Kidney (tissue), 13 donors: ENCODE measurements at regions not wholly inside any gene's neighbourhood (a gene's known extent, or its start where the extent isn't known, plus 50 kb on each side); places are given as distances from the start of the nearest gene placed in this dataset.

Experiments used
- DNase-seq, 5 donors: peaks; one replicate each; pipeline ENCODE4 v3.0.0-alpha.2; 2013 to 2020
- FAIRE-seq: peaks from 2 replicates; lab custom pipeline; 2012; peaks lifted over from hg19 to GRCh38; lab: Jason Lieb, UNC
- H3K27ac ChIP-seq, 2 donors: one replicate each; pipeline ENCODE4 v1.7.0; 2013; ENCODE audit warnings: low read depth in 2 of 2, low read length in 2 of 2, inconsistent platforms in 1 of 2
- H3K27me3 ChIP-seq: one replicate; pipeline ENCODE4 v1.7.1; 2013; ENCODE audit warnings: low read length, inconsistent platforms; ENCODE audit not compliant: control insufficient read depth, insufficient read depth
- H3K36me3 ChIP-seq, 3 donors: one replicate each; pipeline versions ENCODE4 v1.7.0 to v1.7.1; 2013; ENCODE audit warnings: low read length in 3 of 3, control low read depth in 1 of 3, inconsistent platforms in 1 of 3; ENCODE audit not compliant: insufficient read depth in 3 of 3, control insufficient read depth in 2 of 3
- H3K4me1 ChIP-seq, 3 donors: one replicate each; pipeline versions ENCODE4 v1.7.0 to v1.7.1; 2013; ENCODE audit warnings: low read length in 3 of 3, inconsistent platforms in 1 of 3, low read depth in 1 of 3; ENCODE audit not compliant: control insufficient read depth in 2 of 3, insufficient read depth in 2 of 3
- H3K4me3 ChIP-seq, 3 donors: one replicate each; pipeline versions ENCODE4 v1.7.0 to v1.8.1; 2013; ENCODE audit warnings: low read length in 3 of 3, control low read depth in 1 of 3, inconsistent platforms in 1 of 3
- H3K9ac ChIP-seq, 3 donors: one replicate each; pipeline versions ENCODE4 v1.7.0 to v1.7.1; 2013; ENCODE audit warnings: low read length in 3 of 3, control low read depth in 1 of 3, inconsistent platforms in 1 of 3
- H3K9me3 ChIP-seq, 3 donors: one replicate each; pipeline versions ENCODE4 v1.7.0 to v1.7.1; 2013; ENCODE audit warnings: low read length in 3 of 3, control low read depth in 1 of 3, inconsistent platforms in 1 of 3; ENCODE audit not compliant: control insufficient read depth in 2 of 3, insufficient read depth in 1 of 3
- intact Hi-C: fragments of 100-400 bp; cut with DNase I; formaldehyde crosslinking; loops from one replicate; pipeline ENCODE4 v1.11.1; 2022
- TF ChIP-seq, protein P1 (sequence below): IDR thresholded peaks from 3 replicates; pipeline ENCODE4 v1.5.1; 2012; ENCODE audit warnings: mild to moderate bottlenecking, moderate library complexity, borderline replicate concordance; ENCODE audit not compliant: insufficient read depth; ENCODE audit errors: extremely low read depth
- donor health status: control.
- donor health status: control.
- donor health status: control.
- donor health status: control.
- donor health status: control.
- donor health status: DM: yes; HTN: yes; CAD: no.
- donor health status: Normal renal cell carcinoma (clear cell type).

DNA sequence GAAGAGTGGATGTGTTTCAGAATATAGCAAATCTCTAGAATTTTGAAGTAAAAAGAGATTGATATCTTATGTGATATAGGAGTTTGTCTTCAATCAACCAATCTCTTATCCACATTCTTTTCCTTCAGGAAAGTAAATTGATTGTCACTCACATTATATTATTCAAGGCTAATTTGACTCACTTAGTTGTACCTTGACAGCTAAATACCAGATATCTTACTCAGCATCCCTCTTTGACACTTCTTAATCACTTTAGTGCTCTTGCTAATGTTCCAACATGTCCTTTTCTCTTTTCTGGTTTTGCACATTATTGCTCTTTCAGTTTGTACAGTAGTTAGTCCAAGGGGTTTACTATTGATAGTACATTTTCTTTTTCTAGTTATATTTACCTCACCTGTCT is 286.9 kb upstream of the PTCHD4 start:
- DNase-seq: no peak
- no peak for FAIRE-seq
- H3K4me1 ChIP-seq: no peaks in the 10 kb centered on the region
- H3K36me3 ChIP-seq: no peaks in the 10 kb centered on the region
- no peak overlapping the region for H3K9ac ChIP-seq
- H3K27ac ChIP-seq: no peak overlapping the region
- intact Hi-C loops: no loop called here
- no peaks in the 10 kb centered on the region for H3K9me3 ChIP-seq
- TF ChIP-seq, protein P1, sequence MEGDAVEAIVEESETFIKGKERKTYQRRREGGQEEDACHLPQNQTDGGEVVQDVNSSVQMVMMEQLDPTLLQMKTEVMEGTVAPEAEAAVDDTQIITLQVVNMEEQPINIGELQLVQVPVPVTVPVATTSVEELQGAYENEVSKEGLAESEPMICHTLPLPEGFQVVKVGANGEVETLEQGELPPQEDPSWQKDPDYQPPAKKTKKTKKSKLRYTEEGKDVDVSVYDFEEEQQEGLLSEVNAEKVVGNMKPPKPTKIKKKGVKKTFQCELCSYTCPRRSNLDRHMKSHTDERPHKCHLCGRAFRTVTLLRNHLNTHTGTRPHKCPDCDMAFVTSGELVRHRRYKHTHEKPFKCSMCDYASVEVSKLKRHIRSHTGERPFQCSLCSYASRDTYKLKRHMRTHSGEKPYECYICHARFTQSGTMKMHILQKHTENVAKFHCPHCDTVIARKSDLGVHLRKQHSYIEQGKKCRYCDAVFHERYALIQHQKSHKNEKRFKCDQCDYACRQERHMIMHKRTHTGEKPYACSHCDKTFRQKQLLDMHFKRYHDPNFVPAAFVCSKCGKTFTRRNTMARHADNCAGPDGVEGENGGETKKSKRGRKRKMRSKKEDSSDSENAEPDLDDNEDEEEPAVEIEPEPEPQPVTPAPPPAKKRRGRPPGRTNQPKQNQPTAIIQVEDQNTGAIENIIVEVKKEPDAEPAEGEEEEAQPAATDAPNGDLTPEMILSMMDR: no peak
- H3K27me3 ChIP-seq: no peaks in the 10 kb centered on the region
- no peak overlapping the region for H3K4me3 ChIP-seq

DNA sequence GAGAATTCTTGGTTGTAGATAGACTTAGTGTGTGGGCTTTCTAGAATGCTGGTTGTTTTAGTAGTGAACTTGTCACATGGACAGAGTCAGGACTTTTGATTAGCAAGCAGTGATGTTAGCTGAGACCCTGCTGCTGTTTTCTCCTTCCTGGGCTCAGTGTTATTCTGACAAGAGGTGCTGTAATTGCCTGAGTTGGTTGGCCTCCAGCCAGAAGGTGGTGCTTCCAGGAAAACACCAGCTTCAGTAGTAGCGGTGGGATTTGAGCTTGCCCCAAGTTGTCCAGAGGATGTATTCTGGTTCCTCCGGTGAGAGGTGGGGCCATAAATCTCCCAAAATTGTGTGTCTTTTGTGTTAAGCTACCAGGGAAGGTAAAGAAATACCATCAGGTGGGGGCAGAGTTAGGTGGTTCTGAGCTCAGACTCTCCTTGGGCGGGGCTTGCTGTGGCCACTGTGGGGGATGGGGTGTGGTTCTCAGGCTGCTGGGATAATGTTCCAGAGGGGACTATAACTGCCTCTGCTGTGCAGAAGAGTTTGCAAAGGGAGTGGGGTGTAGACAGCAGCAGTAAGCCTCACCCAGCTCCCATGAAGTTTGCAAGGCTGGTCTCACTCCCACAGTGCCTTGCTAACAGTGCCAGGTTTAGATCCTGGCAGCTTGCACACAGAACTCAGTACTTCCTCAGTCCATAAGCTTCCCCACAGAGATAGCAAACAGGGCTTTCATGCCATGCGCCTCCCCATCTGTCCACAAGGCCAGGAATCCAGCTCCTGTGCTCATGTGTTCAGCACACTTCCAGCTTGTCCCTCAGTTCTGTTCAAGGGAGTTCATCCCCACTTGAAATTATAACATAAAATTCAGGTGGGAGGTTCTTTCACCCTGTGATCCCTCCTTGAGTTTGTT is 278.4 kb upstream of the PTCHD4 start:
- FAIRE-seq (no peak), DNase-seq (peak in 1 of 5 donors; percentile 50)
- Histone ChIP-seq H3K36me3 (no peaks in the 10 kb centered on the region), H3K4me3 (no peak overlapping the region), H3K27me3 (no peaks in the 10 kb centered on the region), H3K27ac (no peak overlapping the region), H3K9me3 (no peaks in the 10 kb centered on the region), H3K4me1 (no peaks in the 10 kb centered on the region), H3K9ac (no peak overlapping the region)
- intact Hi-C loops: no loop called here
- TF ChIP-seq, protein P1: no peak

DNA sequence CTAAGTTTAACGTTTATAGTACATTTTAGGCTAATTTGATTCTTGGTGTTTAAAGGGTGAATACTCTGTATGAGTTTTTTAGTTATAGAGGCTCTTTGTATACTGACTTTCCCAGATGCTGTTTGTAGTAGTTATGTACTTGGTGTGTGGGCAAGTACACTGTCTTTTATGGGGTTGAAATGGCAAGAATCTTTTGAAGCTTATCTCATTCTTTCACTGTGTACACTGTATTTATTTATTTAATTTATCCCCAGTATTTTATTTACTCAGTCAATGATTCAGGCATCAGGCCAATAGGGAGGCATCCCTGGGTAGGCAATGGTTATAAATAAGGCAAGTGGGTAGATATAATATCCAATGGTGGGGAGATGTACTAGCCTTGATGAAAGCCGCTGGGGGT is 277.0 kb upstream of the PTCHD4 start:
- DNase-seq (no peak), FAIRE-seq (no peak)
- no peaks in the 10 kb centered on the region for H3K4me1 ChIP-seq
- H3K27ac ChIP-seq: no peak overlapping the region
- no peaks in the 10 kb centered on the region for H3K36me3 ChIP-seq
- TF ChIP-seq, protein P1: no peak
- H3K4me3 ChIP-seq: no peak overlapping the region
- no peaks in the 10 kb centered on the region for H3K27me3 ChIP-seq
- intact Hi-C loops: no loop called here
- H3K9me3 ChIP-seq: no peaks in the 10 kb centered on the region
- H3K9ac ChIP-seq: no peak overlapping the region
